HG03097 (cell line): ENCODE measurements at regions not wholly inside any gene's neighbourhood (a gene's known extent, or its start where the extent isn't known, plus 50 kb on each side); places are given as distances from the start of the nearest gene placed in this dataset.

Source experiments
- ATAC-seq: cut with Tn5 transposase; IDR thresholded peaks from one replicate; pipeline ENCODE4 v1.9.1; 2021; ENCODE audit not compliant: unreplicated experiment, low FRiP score

DNA sequence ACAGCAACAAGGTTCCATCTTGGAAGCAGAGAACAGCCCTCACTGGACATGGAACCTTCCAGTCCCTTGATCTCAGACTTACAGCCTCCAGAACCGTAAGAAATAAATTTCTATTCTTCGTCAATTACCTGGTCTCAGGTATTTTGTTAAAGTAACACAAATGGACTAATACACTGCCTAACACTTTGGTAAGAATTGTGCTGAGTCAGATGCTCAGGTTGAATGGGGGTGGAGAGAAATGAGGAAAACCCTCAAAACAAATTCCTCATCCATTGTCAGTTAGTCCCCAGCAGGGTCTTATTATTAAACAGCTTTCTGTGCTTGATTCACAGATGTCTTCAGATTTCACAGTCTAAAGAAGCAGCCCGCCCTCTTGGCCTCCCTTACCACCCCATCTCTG, 306.2 kb upstream of the SLCO3A1 start:
- no peak for ATAC-seq

DNA sequence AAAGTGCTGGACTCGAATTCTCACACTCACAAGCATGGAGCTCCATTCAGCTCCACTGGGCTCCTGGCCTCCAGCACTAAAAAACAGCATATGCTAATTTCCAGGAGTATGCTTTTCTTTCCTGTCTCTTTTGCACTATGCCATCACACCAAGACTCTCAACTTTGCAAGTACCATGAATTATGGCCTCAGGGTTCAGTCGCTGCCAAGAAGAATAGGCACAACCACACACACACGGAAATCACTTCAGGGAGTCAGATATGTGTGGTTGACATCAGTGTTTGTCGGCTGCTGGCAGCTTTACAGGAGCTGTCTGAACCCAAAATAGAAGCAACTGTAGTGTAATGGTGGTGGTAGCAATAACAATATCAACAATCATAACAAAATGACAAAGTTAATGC, 305.0 kb upstream of the SLCO3A1 start:
- ATAC-seq, result no peak

DNA sequence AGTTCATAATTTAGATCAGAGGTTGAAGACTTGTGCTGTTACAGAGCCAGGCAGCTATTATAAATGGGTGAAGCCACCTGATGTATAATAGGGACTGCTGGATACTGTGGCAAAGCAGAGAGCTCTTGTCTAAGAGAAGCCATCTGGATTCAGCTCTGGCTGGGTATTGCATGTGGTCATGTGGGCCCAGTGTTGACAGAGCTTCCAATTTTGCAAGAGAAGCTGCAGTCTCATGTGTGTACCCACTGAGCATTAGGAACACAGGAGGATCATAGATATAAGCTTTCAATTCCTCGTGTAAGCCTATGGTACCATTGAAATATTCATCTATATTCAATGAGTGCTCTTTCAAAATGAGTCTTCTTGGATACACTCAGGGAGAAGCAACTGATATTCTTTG, 303.9 kb upstream of the SLCO3A1 start:
- ATAC-seq, result no peak

DNA sequence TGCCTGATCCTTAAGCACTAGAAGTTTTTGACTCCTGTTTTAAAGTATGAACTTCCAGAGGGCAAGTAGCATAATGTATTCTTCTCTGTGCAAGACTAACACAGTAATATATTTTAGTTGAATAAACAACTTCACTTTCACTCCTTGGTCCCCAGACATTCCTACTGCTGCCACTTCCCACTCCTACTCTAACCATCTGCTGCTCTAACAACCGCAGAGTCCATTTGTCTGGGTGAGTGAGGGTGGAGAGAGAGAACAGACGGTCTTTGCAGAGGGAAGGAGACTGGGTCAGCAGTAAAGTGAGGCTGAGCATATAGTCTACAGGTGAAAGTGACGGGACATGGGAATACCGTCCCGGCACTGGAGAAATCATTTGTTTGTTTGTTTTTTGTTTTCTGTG, 301.0 kb upstream of the SLCO3A1 start:
- ATAC-seq, result no peak

DNA sequence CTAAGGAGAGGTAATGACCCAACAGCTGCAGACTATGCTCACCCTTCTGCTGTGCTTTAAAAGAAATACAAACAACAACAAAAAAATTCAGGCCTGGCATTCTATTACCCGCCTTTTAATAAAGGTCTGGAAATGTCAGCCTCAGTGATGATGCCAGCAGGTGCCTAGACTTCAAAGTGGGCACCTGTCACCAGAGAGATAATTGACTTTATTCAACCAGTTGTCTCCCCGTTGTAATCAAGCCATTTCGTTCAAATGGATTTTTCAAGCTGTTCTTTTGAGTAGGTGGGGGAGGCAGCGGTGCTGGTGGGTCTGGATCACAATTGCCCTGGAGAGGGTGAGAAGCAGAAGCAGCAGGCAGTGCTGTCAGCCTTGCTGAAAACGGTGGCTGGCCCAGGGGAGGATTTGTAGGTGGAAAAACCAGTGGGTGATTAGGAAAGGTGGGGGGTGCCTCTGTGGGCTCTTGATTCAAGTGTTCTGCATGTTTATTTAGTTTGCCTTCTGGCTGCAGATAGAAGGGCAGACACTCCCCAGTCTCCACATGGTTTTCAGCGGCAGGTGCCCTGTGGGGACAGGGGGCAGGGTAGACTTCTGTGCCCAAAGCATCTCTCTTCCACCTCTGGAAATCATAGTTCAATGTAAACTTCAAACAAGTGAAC, 300.2 kb upstream of the SLCO3A1 start:
- ATAC-seq, result no peak

DNA sequence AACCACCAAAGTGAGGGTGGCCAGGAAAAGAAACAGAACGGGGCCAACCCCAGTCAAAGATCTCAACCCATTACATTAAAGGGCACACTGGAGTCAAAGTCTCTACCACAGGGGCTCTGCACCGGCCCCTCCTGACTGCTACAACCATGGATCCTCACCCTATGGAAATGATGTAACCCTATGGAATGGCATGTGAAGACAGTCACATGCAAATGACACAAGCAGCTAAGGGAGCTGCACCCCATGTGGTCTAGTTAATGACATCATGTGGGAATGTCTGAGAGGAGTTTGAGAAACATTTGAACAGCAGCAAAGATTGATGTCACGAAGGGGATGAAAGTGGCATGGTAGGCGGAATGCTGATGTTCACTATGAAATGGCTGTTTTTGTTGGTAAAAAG, 298.2 kb upstream of the SLCO3A1 start:
- ATAC-seq, result no peak

DNA sequence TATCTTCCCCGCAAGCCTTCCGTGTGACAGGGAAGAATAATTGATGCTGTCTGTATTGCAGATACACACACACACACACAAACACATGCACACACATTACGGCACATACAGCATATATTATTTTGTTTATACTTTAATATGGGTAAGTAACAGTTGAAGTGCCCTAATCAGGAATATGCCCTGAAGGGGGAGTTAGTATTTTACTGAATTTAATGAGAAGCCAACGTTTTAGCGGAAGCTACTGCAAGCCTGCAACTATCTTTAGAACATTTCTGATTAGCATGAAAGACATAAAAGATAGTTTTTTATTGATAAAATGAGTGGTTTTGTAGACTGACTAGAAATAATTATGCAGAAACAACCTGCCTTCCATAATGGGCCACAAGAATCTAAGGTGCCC, 296.6 kb upstream of the SLCO3A1 start:
- ATAC-seq, result no peak

DNA sequence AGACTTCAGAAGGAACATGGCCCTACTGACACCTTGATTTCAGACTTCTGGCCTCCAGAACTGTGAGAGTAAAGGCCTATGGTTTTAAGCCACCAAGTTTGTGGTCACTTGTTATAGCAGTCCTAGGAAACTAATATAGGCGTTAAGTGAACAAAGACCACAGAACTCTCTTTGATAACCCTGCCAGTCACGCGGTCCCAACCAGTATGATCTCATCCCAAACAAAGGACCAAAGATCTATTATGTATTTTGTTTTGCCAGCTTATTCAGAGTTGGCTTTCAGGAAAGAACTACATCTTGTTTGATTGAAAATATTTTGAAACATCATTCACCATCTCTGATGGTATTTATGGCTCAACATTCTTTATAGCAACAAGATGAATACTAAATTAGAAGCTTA, 294.4 kb upstream of the SLCO3A1 start:
- no peak for ATAC-seq

DNA sequence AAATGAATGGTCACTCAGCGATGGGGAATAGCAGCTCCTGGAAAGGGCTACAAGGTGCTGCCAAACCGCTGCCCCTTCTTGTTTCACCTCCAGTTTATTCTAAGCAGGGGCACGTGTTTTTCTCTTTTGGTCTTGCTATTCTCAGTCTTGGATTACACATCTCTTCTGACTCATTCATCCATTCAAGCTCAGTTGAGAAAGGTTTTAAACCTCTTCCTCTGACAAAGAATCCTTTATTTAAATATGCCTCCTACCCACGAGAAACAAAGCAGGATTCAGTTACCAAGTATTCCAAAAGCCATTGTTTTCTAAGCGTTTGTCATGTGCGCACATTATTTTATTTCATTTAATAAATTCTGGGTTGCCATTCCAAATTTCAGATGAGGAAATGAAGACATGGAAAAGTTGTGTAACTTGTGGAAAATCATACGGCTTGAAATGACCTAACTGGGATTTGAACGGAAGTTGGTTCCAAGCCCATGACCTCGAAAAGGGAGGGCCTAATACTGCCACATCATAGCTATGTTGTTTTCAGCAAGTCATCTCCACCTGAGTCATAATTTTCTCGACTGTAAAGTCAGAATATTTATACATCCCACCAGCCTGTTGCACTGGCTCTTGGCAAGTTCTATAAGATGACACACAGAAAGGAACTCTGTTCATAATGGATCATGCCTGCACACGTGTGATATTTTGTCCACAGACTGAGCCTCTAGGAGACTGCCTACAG, 292.0 kb upstream of the SLCO3A1 start:
- no peak for ATAC-seq

DNA sequence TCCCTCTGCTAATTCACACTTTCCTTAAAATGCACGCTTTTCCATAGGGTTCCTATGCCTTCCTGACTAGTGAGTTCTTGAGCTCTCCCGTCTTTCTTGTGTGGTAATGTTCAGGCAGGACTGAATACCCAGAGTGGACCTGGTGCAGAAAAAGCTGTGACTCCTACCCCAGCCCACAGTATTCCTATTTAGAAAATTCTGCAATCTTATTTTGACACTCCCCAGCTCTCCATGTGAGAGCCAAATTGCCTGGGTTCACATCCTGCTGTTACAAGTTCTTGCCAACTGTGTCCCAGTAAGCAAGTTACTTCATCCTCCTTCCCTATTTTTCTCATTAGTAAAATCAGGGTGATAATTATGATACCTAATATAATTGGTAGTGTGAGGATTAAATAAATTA, 290.8 kb upstream of the SLCO3A1 start:
- ATAC-seq, result no peak

DNA sequence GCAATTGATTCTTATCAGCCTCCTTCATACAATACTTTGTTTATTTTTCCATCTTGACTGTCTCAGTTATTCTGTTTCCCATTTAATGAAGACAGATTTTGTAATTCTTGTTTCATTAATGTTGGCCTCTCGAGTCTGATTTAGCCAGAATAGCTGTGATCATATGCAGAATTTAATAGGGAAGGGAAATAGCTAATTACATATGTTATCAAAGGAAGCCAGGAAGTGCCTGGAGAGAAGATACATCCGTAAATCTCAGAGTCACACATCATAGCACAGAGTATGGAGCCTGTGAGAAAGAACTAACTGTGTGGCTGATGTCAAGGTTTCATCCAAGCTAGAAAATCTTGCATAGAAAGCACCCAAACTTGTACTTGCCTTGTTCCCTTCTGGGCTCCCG, 288.9 kb upstream of the SLCO3A1 start:
- ATAC-seq, result no peak

DNA sequence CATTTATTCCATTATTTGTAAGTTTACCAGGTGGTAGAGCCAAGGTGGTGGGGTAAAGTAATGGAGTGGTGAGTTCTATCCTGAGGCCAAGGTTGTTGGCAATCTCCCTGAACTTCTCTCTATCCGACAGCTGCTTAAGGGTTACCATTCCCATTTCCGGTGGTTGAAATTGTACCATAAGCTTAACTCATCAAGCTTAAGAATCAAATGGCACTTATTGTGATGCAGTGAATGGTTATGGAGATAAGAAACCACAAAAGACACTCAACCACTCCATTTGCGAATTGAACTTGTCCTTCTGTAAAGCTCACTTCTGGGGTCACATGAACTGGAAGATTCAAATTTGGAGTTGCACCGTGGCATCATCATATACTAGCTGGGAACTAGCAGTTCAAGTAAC, 287.4 kb upstream of the SLCO3A1 start:
- no peak for ATAC-seq

DNA sequence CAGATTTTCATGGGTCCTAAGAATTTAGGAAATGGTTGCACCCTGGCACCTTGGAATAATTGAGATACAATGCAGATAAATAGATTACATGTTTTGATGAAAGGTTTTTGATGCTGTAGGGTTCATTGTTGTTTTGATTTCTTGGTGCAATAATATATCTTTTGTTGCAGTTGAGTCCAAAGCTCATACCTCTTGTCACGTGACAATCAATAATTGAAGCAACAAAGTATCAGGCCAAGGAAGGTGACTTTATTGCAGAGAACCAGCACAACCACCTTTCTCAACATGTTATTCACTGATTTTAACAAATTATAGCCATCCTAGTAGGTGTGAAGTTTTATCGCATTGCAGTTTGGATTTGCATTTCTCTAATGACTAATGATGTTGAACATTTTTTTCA, 285.5 kb upstream of the SLCO3A1 start:
- no peak for ATAC-seq

DNA sequence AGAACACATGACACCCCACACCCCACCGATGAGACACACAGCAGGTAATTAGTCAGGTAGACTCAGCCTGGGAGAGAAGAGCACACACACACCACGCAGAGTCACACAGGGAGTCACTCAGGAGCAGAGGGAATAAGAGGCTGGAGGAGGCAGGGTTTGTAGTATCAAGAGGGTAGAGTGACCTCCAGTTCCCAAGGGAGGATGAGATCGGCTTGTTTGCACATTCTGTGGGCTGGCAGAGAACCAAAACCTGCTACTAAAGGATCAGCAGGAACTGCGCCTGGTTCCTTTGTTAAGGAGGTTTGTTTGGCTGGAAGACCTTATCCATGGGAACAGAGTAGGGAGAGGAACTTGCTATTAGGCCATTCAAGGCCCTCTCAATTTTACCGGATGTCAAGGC, 281.4 kb upstream of the SLCO3A1 start:
- no peak for ATAC-seq

DNA sequence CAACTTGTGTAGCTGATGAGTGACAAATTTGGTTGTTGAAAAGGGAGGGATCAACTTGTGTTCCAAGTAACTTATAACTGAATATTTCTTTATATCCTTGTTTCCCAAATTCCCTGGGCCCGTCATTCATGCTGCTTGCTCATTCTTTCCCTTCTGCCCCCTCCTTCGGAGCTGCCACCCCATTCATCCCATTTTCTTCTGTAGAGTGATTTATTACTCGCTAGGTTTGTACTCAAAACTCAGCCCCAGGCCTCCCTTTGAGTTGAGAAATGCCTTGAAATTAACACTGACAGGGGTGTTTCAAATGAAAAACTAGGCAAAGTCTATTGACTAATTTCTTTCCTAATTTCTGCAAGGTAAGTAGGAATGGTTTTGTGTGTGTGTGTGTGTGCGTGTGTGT, 277.4 kb upstream of the SLCO3A1 start:
- ATAC-seq, result no peak

DNA sequence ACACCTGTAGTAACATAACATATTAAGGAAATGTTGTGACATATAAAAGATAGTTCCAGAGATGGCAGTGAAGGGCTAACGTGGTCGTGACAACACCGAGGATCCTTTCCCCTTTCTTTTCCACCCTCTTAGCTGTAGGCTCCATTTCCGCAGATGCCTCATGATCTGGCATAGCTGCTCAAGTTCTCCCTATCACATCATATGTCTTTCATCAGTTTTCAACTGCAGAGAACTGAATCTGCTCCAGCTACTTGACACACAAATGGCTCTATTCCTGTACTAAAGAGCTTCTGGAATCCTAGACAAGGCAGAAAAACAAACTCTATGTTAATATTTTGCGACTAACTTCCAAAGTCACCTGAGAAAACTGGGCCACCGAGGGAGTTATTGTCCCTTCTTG, 275.0 kb upstream of the SLCO3A1 start:
- no peak for ATAC-seq

DNA sequence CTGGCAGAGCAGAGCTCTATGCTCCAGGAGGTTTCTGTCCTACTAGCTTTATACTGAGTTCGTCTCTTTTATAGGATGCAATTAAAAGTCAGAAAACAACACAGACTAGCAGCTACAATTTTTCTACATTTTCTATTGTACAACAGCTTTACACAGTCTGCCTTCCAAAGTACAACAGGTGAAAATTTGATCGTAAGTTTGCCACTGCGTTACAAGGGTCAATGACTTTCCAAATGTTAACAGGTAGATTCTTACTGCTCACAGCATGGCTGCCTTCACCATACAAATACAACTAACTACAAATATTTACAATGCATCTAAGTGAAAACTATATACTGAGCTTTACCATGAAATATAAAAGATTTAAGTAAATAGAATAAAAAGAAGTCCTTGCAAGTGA, 268.6 kb upstream of the SLCO3A1 start:
- no peak for ATAC-seq

DNA sequence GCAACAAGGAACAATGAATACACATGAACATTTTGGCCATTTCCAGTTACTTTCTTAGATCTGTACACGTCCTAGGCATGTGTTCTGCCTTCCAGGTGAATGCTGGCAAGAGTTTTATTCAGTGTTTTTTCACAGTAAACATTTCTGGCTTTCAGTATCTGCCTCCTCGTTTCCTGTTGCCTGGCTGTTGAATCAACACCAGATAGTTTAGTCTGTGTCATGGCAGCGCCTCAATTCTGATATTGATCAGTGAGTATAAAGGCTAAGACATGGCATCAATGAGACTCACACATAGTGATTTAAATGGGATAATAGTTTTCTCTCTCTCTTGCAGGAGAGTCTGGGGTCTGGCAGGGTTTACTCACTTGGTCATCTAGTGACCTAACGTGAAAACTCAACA, 266.9 kb upstream of the SLCO3A1 start:
- no peak for ATAC-seq

DNA sequence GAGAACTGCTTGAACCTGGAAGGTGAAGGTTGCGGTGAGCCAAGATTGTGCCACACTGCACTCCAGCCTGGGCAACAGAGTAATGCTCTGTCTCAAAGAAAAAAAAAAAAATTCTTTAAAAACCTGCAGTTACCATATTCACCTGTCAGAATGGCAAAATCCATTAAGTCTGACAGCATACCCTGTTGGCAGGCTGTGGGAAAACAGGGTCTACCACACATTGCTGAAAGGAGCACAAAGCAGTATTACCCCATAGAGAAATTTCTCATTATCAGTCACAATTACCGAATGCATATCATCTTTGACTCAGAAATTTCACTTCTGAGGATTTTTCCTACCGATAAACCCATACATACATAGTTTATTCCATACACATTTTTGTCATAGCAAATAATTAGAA, 264.1 kb upstream of the SLCO3A1 start:
- no peak for ATAC-seq

DNA sequence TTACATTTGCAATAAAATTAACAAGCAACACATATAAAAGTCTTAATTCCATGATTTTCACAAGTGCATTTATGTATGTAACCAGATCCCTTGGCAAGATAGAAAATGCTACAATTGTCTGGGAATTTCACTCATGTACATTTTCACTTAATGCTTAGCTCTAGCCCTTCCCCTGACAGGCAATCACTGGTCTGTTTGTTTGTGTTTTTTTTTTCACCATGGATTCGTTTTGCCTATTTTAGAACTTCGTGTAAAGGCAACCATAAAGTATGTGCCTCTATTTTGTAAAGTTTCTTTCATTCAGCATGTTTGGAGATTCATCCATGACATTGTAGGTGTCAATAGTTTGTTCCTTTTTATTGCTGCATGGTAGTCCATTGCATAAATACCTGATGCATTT, 260.9 kb upstream of the SLCO3A1 start:
- no peak for ATAC-seq

DNA sequence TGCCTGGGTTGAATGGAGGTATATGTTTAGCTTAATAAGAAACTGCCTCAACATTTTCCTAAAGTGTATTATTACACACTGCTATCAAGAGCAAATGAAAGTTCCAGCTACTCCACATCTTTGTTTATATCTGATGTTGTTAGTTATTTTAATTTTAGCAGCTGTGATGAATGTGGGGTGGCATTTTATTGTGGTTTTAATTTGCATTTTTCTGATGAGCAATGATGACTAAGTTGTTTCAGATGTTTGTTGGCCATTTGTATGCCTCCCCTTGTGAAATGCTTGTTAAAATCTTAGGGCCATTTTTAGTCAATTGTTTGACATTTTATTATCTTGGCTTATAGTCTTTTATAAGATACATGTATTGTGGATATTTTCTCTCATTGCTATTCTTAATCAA, 260.4 kb upstream of the SLCO3A1 start:
- ATAC-seq, result no peak

DNA sequence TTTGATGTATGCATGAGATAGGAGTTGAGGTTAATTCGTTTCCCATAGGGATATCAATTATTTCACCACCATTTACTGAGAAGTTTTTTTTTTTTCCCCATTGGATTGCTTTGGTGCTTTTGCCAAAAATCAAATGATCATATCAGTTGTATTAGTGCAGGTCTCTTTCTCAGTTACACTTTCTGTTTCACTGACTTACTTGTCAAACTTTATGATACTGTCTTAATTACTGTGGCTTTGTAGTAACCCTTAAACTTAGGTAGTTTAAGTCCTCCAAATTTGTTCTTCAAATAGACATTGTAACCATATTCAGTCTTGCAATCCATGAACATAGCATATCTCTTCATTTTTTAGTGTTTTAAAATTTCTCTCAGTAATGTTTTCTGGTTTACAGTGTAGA, 259.9 kb upstream of the SLCO3A1 start:
- no peak for ATAC-seq

DNA sequence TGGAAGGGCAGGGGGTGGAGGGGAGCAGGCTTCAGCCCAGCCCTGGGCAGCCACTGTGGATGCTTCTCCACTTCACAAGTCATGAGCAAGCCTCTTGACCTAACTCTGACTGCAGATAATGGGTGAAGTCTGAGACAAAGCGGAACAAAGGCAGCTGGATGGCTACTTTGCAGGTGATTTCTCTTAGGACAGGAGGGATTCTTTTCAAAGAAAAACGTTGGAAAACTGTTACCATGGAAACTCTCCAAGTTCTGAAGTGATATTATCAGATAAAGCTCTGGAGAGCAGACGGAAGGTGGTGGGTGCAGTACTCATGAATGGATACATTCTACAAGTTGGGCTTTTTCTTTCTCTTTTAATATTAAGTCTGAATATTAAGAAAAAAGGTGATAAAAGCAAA, 254.2 kb upstream of the SLCO3A1 start:
- no peak for ATAC-seq
